Neural crest cell (in vitro differentiated cells): ENCODE measurements at regions not wholly inside any gene's neighbourhood (a gene's known extent, or its start where the extent isn't known, plus 50 kb on each side); places are given as distances from the start of the nearest gene placed in this dataset.

Experiments
- DNase-seq: peaks from one replicate; pipeline ENCODE4 v3.0.0; 2021; ENCODE audit warnings: low read depth, mixed read lengths, low spot score
- H3K27ac Mint-ChIP-seq: one replicate; pipeline ENCODE4 v1.8.0; 2021; ENCODE audit warnings: mild to moderate bottlenecking, mixed read lengths; ENCODE audit not compliant: unreplicated experiment
- H3K27me3 Mint-ChIP-seq: 2 replicates; pipeline ENCODE4 v1.8.0; 2021; ENCODE audit warnings: low read depth, mild to moderate bottlenecking, mixed read lengths
- H3K36me3 Mint-ChIP-seq: 2 replicates; pipeline ENCODE4 v1.8.0; 2021; ENCODE audit warnings: low read depth, mild to moderate bottlenecking, mixed read lengths
- H3K4me1 Mint-ChIP-seq: 2 replicates; pipeline ENCODE4 v1.8.0; 2021; ENCODE audit warnings: mixed read lengths
- H3K4me3 Mint-ChIP-seq: one replicate; pipeline ENCODE4 v1.8.0; 2021; ENCODE audit warnings: mild to moderate bottlenecking, mixed read lengths
- H3K9me3 Mint-ChIP-seq: 2 replicates; pipeline ENCODE4 v1.8.0; 2021; ENCODE audit warnings: mixed read lengths
- CTCF ChIP-seq: fragments of 200-600 bp; sonication (generic); conservative IDR thresholded peaks from 2 replicates; pipeline ENCODE4 v1.5.0; 2021; ENCODE audit warnings: antibody characterized with exemption, mild to moderate bottlenecking

- no peak for TF ChIP-seq CTCF
- no peak for DNase-seq
- Mint-ChIP-seq H3K4me1 (no peaks in the 10 kb centered on the region), H3K9me3 (no peaks in the 10 kb centered on the region), H3K27ac (no peak overlapping the region), H3K4me3 (no peak overlapping the region), H3K36me3 (no peaks in the 10 kb centered on the region), H3K27me3 (peaks cover 9% of the 10 kb centered on the region)
These were observed 124.0 kb upstream of the TOPAZ1 start for GRCh38 chr3:44117736-44118135.

GRCh38 chr3:44120721-44121582, 120.7 kb upstream of the TOPAZ1 start:
- no peak for DNase-seq
- H3K4me1 Mint-ChIP-seq, result no peaks in the 10 kb centered on the region
- no peak overlapping the region for H3K27ac Mint-ChIP-seq
- no peaks in the 10 kb centered on the region for H3K36me3 Mint-ChIP-seq
- TF ChIP-seq CTCF, result no peak
- H3K9me3 Mint-ChIP-seq, result peaks cover 2% of the 10 kb centered on the region
- H3K4me3 Mint-ChIP-seq, result no peak overlapping the region
- peaks cover 12% of the 10 kb centered on the region for H3K27me3 Mint-ChIP-seq

- no peak for TF ChIP-seq CTCF
- peaks cover 5% of the 10 kb centered on the region for H3K4me1 Mint-ChIP-seq
These were observed 116.4 kb upstream of the TOPAZ1 start for GRCh38 chr3:44125246-44125645.

GRCh38 chr3:44125882-44126281, 115.8 kb upstream of the TOPAZ1 start:
- Mint-ChIP-seq H3K27me3 (peaks cover 9% of the 10 kb centered on the region), H3K9me3 (peaks cover 2% of the 10 kb centered on the region), H3K36me3 (no peaks in the 10 kb centered on the region), H3K4me1 (peaks cover 5% of the 10 kb centered on the region), H3K27ac (no peak overlapping the region), H3K4me3 (no peak overlapping the region)
- no peak for DNase-seq
- no peak for TF ChIP-seq CTCF

More at GRCh38 chr3:44125246-44125645, 116.4 kb upstream of the TOPAZ1 start:
- DNase-seq, result no peak
- Mint-ChIP-seq H3K36me3 (no peaks in the 10 kb centered on the region), H3K9me3 (peaks cover 2% of the 10 kb centered on the region), H3K27ac (no peak overlapping the region), H3K4me3 (no peak overlapping the region), H3K27me3 (peaks cover 9% of the 10 kb centered on the region)

GRCh38 chr3:44128057-44128775, 113.5 kb upstream of the TOPAZ1 start:
- Mint-ChIP-seq H3K27me3 (peaks cover 23% of the 10 kb centered on the region), H3K27ac (no peak overlapping the region)

More at GRCh38 chr3:44128057-44128775, 113.5 kb upstream of the TOPAZ1 start:
- no peak for DNase-seq
- H3K9me3 Mint-ChIP-seq, result peaks cover 2% of the 10 kb centered on the region
- no peaks in the 10 kb centered on the region for H3K36me3 Mint-ChIP-seq
- H3K4me1 Mint-ChIP-seq, result peaks cover 5% of the 10 kb centered on the region
- TF ChIP-seq CTCF, result no peak
- no peak overlapping the region for H3K4me3 Mint-ChIP-seq
